SH-SY5Y (cell line): ENCODE measurements at regions not wholly inside any gene's neighbourhood (a gene's known extent, or its start where the extent isn't known, plus 50 kb on each side); places are given as distances from the start of the nearest gene placed in this dataset.

Experiments used
- GATA2 ChIP-seq: IDR thresholded peaks from 2 replicates; pipeline ENCODE4 v1.6.1; 2011; ENCODE audit warnings: mild to moderate bottlenecking, low read depth, low read length
- GATA3 ChIP-seq: IDR thresholded peaks from 2 replicates; pipeline ENCODE4 v1.6.1; 2011; ENCODE audit warnings: low read depth, mild to moderate bottlenecking, low read length, moderate library complexity

- TF ChIP-seq GATA3 (no peak), GATA2 (no peak)
Measured at GRCh38 chr6:134727081-134727480, 222.8 kb downstream of the ALDH8A1 start.
